H9 (cell line): ENCODE measurements at regions not wholly inside any gene's neighbourhood (a gene's known extent, or its start where the extent isn't known, plus 50 kb on each side); places are given as distances from the start of the nearest gene placed in this dataset.

ENCODE experiments used
- DNase-seq: peaks from one replicate; pipeline ENCODE4 v3.0.0-alpha.2; 2017
- H2AFZ ChIP-seq: one replicate; pipeline ENCODE4 v1.6.1; 2013; ENCODE audit warnings: mild to moderate bottlenecking, low read length, control low read depth, moderate library complexity
- H2AK5ac ChIP-seq: 2 replicates; pipeline ENCODE4 v1.6.1; 2013; ENCODE audit warnings: low read length, control low read depth, mixed read lengths; ENCODE audit not compliant: insufficient read length
- H2BK120ac ChIP-seq: one replicate; pipeline ENCODE4 v1.6.1; 2013; ENCODE audit warnings: low read depth, mild to moderate bottlenecking, low read length, control low read depth, inconsistent platforms; ENCODE audit not compliant: poor library complexity, severe bottlenecking
- H2BK12ac ChIP-seq: 2 replicates; pipeline ENCODE4 v1.6.1; 2013; ENCODE audit warnings: low read length, control low read depth, mixed read lengths, low read depth; ENCODE audit not compliant: insufficient read length
- H2BK15ac ChIP-seq: 2 replicates; pipeline ENCODE4 v1.6.1; 2013; ENCODE audit warnings: low read depth, low read length, control low read depth
- H2BK20ac ChIP-seq: one replicate; pipeline ENCODE4 v1.6.1; 2013; ENCODE audit warnings: low read depth, mild to moderate bottlenecking, low read length, control low read depth, inconsistent platforms; ENCODE audit not compliant: poor library complexity, severe bottlenecking
- H2BK5ac ChIP-seq: 2 replicates; pipeline ENCODE4 v1.6.1; 2013; ENCODE audit warnings: low read length, control low read depth, mixed read lengths; ENCODE audit not compliant: insufficient read length
- H3K14ac ChIP-seq: 2 replicates; pipeline ENCODE4 v1.6.1; 2013; ENCODE audit warnings: low read length, control low read depth; ENCODE audit not compliant: insufficient read depth
- H3K18ac ChIP-seq: 2 replicates; pipeline ENCODE4 v1.6.1; 2013; ENCODE audit warnings: low read depth, mild to moderate bottlenecking, mixed read lengths, low read length, control low read depth; ENCODE audit not compliant: insufficient read length
- H3K23ac ChIP-seq: 2 replicates; pipeline ENCODE4 v1.6.1; 2013; ENCODE audit warnings: low read length, control low read depth, mixed read lengths, low read depth; ENCODE audit not compliant: insufficient read length
- H3K23me2 ChIP-seq: 2 replicates; pipeline ENCODE4 v1.6.1; 2013; ENCODE audit warnings: low read depth, mild to moderate bottlenecking, mixed read lengths, low read length, control low read depth; ENCODE audit not compliant: insufficient read length, poor library complexity, severe bottlenecking
- H3K27ac ChIP-seq: 2 replicates; pipeline ENCODE4 v1.5.1; 2013; ENCODE audit warnings: low read length, control low read depth, mixed read lengths, low read depth; ENCODE audit not compliant: insufficient read length
- H3K27me3 ChIP-seq: 2 replicates; pipeline ENCODE4 v1.6.1; 2013; ENCODE audit warnings: low read length, control low read depth, inconsistent platforms; ENCODE audit not compliant: insufficient read depth
- H3K4ac ChIP-seq: 2 replicates; pipeline ENCODE4 v1.6.1; 2013; ENCODE audit warnings: low read depth, mild to moderate bottlenecking, control low read depth, inconsistent platforms, low read length, moderate library complexity
- H3K4me1 ChIP-seq: 2 replicates; pipeline ENCODE4 v1.6.1; 2013; ENCODE audit warnings: low read length, control low read depth, inconsistent platforms; ENCODE audit not compliant: insufficient read depth
- H3K4me2 ChIP-seq: 2 replicates; pipeline ENCODE4 v1.6.1; 2013; ENCODE audit warnings: low read length, control low read depth, mixed read lengths; ENCODE audit not compliant: insufficient read length, insufficient read depth
- H3K56ac ChIP-seq: 2 replicates; pipeline ENCODE4 v1.6.1; 2013; ENCODE audit warnings: low read depth, mild to moderate bottlenecking, mixed read lengths, low read length, control low read depth; ENCODE audit not compliant: insufficient read length
- H3K79me1 ChIP-seq: 2 replicates; pipeline ENCODE4 v1.6.1; 2013; ENCODE audit warnings: low read depth, mild to moderate bottlenecking, moderate library complexity, low read length, control low read depth, inconsistent platforms; ENCODE audit not compliant: insufficient read depth, poor library complexity, severe bottlenecking
- H3K79me2 ChIP-seq: 2 replicates; pipeline ENCODE4 v1.6.1; 2013; ENCODE audit warnings: low read length, control low read depth, inconsistent platforms; ENCODE audit not compliant: insufficient read depth
- H3K9ac ChIP-seq: 2 replicates; pipeline ENCODE4 v1.6.1; 2013; ENCODE audit warnings: low read length, control low read depth, mixed read lengths; ENCODE audit not compliant: insufficient read length; ENCODE audit errors: extremely low read depth
- H3K9me3 ChIP-seq: one replicate; pipeline ENCODE4 v1.6.1; 2013; ENCODE audit warnings: low read depth, low read length, inconsistent platforms; ENCODE audit not compliant: control insufficient read depth
- H3T11ph ChIP-seq: one replicate; pipeline ENCODE4 v1.6.1; 2013; ENCODE audit warnings: mild to moderate bottlenecking, low read length, control low read depth, inconsistent platforms
- H4K20me1 ChIP-seq: one replicate; pipeline ENCODE4 v1.6.1; 2013; ENCODE audit not compliant: control insufficient read depth, insufficient read length, insufficient read depth
- H4K5ac ChIP-seq: 2 replicates; pipeline ENCODE4 v1.6.1; 2013; ENCODE audit warnings: low read depth, mild to moderate bottlenecking, mixed read lengths, low read length, control low read depth; ENCODE audit not compliant: insufficient read length
- H4K8ac ChIP-seq: replicated peaks from 2 replicates; pipeline ENCODE4 v1.6.1; 2013; ENCODE audit warnings: low read length, control low read depth, mixed read lengths, low read depth; ENCODE audit not compliant: insufficient read length
- H4K91ac ChIP-seq: 2 replicates; pipeline ENCODE4 v1.6.1; 2013; ENCODE audit warnings: low read depth, mild to moderate bottlenecking, moderate library complexity, mixed read lengths, low read length, control low read depth; ENCODE audit not compliant: insufficient read length
- H3K27ac Mint-ChIP-seq, 3 experiments: 2 replicates in 2 of 3; 3 replicates in 1 of 3; pipeline ENCODE4 v1.8.0; 2020 to 2021; ENCODE audit warnings: mixed read lengths in 3 of 3, mild to moderate bottlenecking in 1 of 3, moderate library complexity in 1 of 3
- H3K27me3 Mint-ChIP-seq: 2 replicates; pipeline ENCODE4 v1.8.0; 2021; ENCODE audit warnings: low read depth, mild to moderate bottlenecking, moderate library complexity, mixed read lengths
- H3K36me3 Mint-ChIP-seq, 3 experiments: 2 replicates in 2 of 3; 3 replicates in 1 of 3; pipeline ENCODE4 v1.8.0; 2020 to 2021; ENCODE audit warnings: low read depth in 3 of 3, mixed read lengths in 3 of 3; ENCODE audit not compliant: insufficient read depth in 1 of 3
- H3K4me1 Mint-ChIP-seq, 2 experiments: 2 replicates each; pipeline ENCODE4 v1.8.0; 2020; ENCODE audit warnings: mixed read lengths in 2 of 2
- H3K4me3 Mint-ChIP-seq, 2 experiments: 2 replicates in 1 of 2; 3 replicates in 1 of 2; pipeline ENCODE4 v1.8.0; 2020 to 2021; ENCODE audit warnings: mild to moderate bottlenecking in 2 of 2, mixed read lengths in 2 of 2, moderate library complexity in 1 of 2
- H3K9me3 Mint-ChIP-seq, 2 experiments: 2 replicates in 1 of 2; 3 replicates in 1 of 2; pipeline ENCODE4 v1.8.0; 2020; ENCODE audit warnings: mild to moderate bottlenecking in 2 of 2, mixed read lengths in 2 of 2, moderate library complexity in 1 of 2
- CTCF ChIP-seq: fragments of 200-600 bp; sonication (generic); conservative IDR thresholded peaks from 3 replicates; pipeline ENCODE4 v1.8.0; 2021; ENCODE audit warnings: antibody characterized with exemption, mild to moderate bottlenecking
- WGBS: extraction: QIAGEN DNeasy Blood & Tissue Kit; methylation state at CpG from one replicate; pipeline ENCODE4 v1.1.7; 2013; ENCODE audit warnings: missing lambda C conversion rate, low lambda C conversion rate, mixed read lengths; ENCODE audit not compliant: insufficient read length; ENCODE audit errors: extremely low coverage; 5-methylcytosine and 5-hydroxymethylcytosine counted together

- no peaks in the 10 kb centered on the region for H3K27me3 Mint-ChIP-seq
- H2BK12ac ChIP-seq, result no peak overlapping the region
- H3K18ac ChIP-seq, result no peak overlapping the region
- H3K14ac ChIP-seq, result no peak overlapping the region
- no peak overlapping the region for H3K4me2 ChIP-seq
- H3T11ph ChIP-seq, result no peak overlapping the region
- no peak overlapping the region for H3K27ac Mint-ChIP-seq
- H3K23ac ChIP-seq, result no peak overlapping the region
- H3K79me1 ChIP-seq, result no peaks in the 10 kb centered on the region
- no CpG with 5 or more reads among the region's 3 CpGs for WGBS
- no peak overlapping the region for H2BK5ac ChIP-seq
- H3K9ac ChIP-seq, result no peak overlapping the region
- no peaks in the 10 kb centered on the region for H4K20me1 ChIP-seq
- H3K79me2 ChIP-seq, result no peaks in the 10 kb centered on the region
- no peak for DNase-seq
- H4K91ac ChIP-seq, result no peak overlapping the region
- H2AK5ac ChIP-seq, result no peak overlapping the region
- no peak overlapping the region for H2BK15ac ChIP-seq
- TF ChIP-seq CTCF, result no peak
- no peak overlapping the region for H4K5ac ChIP-seq
- no peaks in the 10 kb centered on the region for H3K9me3 ChIP-seq
- H3K9me3 Mint-ChIP-seq, result no peaks in the 10 kb centered on the region; a peak in 2 of 5 replicates
- H3K4me1 Mint-ChIP-seq, result peaks cover 0 to 11% of the 10 kb centered on the region in 2 experiments; a peak in 2 of 4 replicates
- H3K36me3 Mint-ChIP-seq, result no peaks in the 10 kb centered on the region
- H2BK20ac ChIP-seq, result no peak overlapping the region
- H3K56ac ChIP-seq, result no peak overlapping the region
- H3K4me3 Mint-ChIP-seq, result no peak overlapping the region
- no peak overlapping the region for H4K8ac ChIP-seq
- H2AFZ ChIP-seq, result no peak overlapping the region
- H3K23me2 ChIP-seq, result no peaks in the 10 kb centered on the region
- no peak overlapping the region for H2BK120ac ChIP-seq
- no peak overlapping the region for H3K4ac ChIP-seq
- no peak overlapping the region for H3K27ac ChIP-seq
- H3K4me1 ChIP-seq, result no peaks in the 10 kb centered on the region
- no peaks in the 10 kb centered on the region for H3K27me3 ChIP-seq
Observed at GRCh38 chr1:68936530-68936929, 439.6 kb upstream of the DEPDC1 start.
